Stimulated activated CD4-positive, alpha-beta T cell treated with anti-CD3 and anti-CD28 coated beads, Interleukin-1b, Interleukin-23, amount 100 ng/mL, for 1 hour (primary cell): ENCODE measurements at regions not wholly inside any gene's neighbourhood (a gene's known extent, or its start where the extent isn't known, plus 50 kb on each side); places are given as distances from the start of the nearest gene placed in this dataset.
"Not testable (repeated sequence)": the region's sequence is repeated elsewhere in the genome, so short reads cannot be mapped to it uniquely, and the experiment has no call there.

Source experiments
- DNase-seq, 2 donors: peaks; one replicate each; pipeline ENCODE4 v3.0.0-alpha.2; 2020; ENCODE audit warnings: low read depth in 2 of 2

DNA sequence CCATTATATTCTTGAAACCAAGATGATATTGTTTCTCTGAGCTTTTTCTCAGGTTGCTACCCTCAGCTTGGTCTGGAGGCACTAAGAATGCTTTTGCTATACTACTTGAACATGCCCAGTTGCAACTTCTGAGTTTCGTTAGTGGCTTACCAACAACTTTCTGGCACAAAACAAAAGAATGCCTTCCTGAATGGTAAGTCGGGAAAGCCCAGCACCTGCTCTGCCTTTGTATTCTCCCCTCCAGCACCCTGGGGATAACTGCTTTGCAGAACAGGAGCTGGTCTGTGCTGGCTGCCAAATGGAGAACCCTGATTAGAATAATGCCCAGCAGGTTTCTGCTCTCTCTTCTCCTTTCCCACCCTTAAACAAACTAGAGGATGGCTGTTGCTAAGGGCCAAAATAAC lies 149.3 kb downstream of the TGFB2 start:
- DNase-seq: no peak

DNA sequence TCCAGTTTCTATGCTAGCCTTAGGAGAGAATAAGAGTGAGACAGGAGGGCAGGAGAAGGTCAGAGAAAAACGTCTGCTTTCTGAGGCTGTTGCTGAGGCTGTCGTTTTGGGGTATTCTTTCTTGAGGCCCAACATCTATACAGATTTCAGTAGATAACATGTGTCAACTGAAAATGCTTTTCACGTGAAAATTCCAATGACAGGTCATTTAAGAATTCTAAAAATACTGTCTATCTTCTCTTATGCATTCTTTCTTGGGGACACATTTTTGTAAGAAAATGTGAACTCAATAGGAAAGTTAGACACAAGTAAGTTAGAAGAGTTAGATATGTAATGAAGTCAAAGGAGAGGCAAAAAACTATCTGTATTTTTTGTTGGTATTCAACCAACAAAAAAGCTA lies 150.8 kb downstream of the TGFB2 start:
- DNase-seq: no peak

DNA sequence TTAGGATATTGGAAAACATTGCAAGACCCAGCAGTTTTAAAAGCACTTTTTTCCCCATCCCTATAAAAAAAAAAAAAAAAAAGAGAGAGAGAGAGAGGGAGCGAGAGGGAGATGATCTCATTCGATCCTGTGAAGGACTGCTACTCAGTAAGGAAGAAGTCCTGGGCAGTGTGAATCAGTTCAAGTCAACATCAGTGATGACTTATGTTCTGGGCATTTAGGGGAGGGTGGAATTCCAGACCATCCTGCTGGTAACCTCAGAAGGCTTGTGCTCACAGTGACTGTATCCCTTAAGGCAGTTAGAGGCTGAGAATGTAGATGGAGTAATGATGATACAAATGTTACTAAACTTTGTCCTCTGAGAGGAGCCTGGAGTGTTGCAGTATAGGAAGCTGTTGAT lies 151.4 kb downstream of the TGFB2 start:
- DNase-seq: no peak

DNA sequence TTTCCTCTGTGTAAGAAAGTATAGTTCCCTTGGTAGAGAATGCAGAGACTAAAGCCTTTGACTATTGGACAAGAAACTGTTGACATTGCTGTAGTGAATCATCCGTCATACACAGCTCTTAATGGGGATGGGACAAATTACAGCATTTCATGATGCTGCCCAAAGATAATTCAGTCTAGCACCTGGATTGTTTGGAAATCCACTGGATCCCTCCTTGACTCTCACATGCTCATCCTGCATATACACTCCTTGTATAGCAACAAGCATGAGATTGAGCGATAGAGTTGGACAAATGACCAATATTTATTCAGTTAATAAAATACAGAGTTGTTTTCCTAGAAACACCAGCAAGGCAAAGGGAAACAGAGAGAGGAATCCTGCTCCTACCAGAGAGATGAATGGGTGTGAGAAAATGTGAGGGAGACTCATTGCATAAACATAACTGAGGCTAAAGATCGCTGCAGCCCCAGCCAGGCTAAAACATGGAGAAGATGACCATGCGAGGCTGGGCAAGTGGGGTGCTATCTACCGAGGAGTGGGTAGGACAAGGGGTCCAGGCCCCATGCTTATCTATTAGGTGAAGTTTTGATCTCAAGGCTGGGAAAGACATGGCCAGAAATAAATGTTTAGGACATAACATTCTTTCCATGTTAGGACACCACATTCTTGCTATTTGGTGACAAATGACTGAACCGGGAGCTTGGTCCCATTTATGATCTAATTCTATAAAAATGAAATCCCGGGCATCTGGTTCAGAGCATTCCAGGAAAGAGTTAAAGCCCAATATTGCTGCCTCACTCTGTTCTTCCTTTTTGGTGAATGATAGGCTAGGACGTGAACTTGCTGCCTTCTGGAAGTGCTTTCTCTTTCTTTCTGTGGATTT lies 153.2 kb downstream of the TGFB2 start:
- DNase-seq: no peak

DNA sequence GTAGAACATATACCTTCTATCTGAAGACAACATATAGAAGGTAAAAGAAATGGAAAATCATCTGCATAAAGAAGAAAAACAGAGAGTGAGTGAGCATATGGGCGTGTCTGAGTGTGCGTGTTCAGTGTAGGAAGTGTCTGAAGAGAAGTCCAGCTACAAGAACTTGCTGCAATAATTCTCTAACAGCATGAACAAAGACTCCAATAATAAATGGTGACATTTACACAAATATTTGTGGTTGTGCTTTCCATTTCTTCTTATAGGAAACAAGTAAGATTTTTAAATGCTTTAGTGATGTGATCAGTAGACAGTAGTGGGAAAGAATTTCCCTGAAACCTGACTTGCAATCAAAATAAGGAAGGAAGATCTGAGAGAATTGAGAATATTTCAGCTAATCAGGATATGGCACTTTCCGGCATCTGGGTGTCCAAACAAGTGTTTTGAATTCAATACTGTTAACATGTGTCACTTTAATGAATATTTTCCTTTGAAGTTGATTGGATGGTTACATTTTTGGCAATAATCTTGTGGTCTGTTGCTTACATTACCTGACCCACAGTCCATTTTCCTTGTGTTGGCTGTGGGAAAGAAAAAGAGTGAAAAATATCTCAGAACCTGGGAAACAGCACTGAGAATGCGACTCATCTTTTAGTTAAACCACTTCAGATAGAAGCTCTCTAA lies 154.0 kb downstream of the TGFB2 start:
- no peak for DNase-seq

DNA sequence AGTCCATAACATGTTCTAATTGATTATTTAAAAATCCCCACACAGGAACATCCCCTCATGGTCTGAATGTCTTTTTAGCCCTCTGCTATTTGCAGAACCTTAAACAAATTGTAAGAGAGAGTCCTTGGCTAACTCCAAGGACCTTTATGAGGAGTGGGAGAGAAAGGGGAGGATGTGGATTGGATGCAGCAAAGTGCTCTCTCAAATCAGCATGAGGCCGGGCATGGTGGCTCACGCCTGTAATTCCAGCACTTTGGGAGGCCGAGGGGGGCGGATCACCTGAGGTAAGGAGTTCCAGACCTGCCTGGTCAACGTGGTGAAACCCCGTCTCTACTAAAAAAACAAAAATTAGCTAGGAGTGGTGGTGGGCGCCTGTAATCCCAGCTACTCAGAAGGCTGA lies 154.8 kb downstream of the TGFB2 start:
- DNase-seq: no peak

DNA sequence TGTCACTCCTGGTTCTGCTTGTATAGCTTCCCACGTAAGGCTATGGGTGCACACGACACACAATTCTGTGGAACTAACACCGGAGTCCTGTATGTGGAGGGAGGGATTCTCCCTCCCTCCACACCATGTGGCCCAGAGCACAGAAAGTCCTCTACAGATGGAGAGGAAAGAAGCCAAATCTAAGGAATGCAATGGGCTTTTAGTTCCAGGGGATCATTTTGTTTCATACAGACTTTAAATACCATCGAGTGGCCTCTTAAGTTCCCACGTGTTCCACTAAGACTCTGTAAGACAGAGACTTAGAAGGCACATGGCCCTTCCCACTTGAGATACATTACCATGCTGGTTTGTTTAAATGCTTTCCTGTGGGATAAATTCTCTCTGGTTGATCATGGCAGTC lies 156.0 kb downstream of the TGFB2 start:
- DNase-seq: no peak

DNA sequence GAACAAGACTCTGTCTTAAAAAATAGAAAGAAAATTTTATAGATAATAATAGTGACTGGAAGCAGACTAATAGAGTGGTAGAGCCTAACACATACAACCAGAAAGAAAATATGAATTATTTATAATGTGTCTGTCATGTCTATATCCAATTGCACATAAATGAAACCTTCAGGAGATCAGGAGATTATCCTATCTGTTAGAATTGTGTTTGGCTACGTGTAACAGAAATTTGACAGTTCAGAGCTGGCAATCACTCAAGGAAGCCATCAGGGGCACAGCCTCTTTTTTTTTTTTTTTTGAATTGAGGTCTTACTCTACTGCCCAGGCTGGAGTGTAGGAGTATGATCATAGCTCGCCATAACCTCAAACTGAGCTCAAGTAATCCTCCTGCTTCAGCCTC lies 157.2 kb downstream of the TGFB2 start:
- no peak for DNase-seq

DNA sequence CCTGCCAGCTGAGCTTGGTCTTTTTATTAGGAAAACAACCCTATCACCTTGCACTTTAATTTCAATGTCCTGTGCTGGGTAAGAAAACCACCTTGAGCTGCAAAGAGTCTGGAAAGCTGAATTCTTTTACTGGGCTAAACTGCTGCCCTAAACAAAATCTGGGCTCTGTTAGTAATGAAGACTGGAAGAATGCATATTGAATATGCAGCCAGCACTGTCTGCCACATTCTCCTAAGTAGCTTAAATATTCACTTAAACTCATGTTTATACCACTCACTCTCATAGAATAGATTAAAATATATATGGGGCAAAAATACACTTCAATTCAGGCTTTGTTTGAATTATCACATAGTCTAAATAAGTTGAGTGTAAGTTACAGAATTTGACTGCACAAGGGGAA lies 158.0 kb downstream of the TGFB2 start:
- no peak for DNase-seq

DNA sequence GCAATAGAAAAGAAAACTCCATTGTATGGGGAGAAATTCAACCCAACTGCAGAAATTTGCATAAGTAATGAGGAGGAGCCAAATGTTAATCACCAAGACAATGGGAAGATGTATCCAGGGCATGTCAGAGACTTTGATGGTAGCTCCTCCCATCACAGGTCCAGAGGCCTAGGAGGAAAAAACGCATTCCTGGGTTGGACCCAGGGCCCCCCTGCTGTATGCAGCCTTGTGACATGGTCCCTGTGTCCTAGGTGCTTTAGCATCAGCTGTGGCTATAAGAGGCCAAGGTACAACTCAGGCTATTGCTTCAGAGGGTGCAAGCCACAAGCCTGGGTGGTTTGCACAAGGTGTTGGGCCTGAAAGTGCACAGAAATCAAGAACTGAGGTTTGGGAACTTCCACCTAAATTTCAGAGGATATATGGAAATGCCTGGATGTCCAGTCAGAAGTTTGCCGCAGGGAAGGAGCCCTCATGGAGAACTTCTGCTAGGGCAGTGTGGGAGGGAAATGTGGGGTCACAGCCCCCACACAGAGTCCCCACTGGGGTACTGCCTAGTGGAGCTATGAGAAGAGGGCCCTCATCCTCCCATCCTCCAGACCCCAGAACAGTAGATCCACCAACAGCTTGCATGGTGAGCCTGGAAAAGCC lies 162.3 kb downstream of the TGFB2 start:
- no peak for DNase-seq

DNA sequence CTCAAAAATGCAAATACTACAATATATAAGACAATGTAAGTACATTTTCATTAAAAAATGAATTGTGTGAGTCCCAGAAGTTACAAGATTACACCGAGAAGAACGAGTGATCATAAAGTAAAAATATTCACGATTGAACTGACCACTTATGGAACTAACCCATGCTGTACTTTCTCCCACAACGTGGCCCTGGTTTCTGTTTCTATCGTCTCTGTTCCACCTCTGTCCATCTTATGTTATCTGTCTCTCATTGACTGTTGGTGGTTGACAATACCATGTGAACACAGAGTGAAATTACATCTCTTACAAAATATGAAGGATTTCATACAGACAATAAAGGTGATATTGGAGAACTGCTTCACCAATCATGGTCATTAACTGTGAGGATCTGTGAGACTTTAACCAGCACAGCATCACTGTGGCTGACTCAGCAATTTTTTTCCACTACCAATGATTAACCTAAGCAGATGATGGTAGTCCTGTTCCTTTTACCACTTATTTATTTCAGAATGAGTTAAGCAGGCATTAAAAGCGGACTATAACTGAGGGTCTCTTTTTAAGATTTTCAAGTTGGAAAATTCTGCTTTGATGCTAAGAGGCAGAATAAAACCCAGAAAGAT lies 165.1 kb downstream of the TGFB2 start:
- DNase-seq: no peak

DNA sequence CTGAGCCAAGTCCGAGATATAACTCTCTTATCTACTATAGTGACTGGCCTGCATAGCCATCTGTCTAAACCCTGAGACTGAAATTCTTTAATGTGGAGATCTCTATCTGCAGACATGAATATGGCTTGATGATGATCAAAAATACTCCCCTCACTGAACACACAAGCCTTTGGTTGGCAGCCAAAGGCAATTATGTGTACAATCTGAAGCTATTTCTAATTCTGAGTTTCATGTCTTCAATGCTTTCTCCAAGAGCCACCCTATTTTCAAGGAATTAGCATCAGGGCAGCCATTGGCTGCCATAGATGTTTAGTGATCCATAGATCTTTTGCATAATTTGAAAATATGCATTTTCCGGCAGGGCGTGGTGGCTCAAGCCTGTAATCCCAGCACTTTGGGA lies 168.2 kb downstream of the TGFB2 start:
- no peak for DNase-seq

DNA sequence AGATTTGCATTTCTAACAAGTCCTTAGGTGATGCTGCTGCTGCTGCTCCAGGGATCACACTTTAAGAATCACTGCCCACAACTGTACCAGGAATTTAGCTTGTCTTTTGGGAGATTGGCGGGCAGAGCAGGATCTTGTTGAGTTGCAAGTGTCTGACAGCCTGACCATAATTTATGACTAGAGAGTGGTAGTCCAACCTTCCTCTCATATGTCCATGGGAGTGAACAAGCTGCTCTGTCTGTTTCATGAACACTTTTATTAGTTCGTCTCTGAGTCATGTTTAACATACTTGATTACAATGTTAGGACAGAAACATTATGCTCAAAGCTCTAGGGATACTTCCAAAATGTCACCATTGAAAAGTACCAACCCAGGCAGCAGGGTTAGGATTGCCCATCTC lies 169.6 kb downstream of the TGFB2 start:
- DNase-seq: no peak

DNA sequence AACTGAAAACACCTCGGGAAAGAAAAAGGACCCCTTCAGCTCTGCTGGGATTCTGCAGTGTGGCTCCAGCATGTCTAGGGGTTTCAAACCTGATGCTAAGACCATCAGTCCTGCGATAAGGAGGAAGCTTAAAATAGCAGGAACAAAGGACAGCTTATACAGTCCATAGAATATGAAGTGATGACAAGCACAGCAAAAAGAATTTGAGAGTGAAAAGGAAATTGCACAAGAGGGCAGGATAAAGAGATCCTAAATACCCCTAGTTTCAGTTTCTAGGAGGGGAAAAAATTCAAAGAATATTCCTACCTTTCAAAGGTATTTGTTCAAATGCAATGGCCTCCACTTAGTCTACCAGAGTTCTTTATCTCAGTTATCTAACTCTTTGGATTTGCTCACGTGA lies 171.4 kb downstream of the TGFB2 start:
- no peak for DNase-seq

DNA sequence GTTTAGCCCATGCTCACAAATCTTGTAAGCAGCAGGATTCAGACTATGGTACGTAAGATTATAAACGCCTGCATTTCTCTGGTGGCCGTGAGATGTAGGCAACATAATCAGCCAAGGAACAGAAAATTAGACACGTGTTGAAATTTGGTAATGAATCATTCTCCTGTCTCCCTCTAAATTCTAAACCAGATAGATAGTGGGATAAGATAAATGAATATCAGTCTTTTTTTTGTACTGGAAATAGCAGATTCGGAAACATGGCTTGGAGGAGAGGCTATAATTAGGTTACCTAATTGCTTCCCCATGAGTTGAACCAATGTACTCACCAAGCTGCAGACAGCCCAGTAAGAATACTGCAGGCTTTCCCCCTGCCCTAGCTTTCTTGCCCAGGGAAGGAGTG lies 172.3 kb downstream of the TGFB2 start:
- DNase-seq: no peak

DNA sequence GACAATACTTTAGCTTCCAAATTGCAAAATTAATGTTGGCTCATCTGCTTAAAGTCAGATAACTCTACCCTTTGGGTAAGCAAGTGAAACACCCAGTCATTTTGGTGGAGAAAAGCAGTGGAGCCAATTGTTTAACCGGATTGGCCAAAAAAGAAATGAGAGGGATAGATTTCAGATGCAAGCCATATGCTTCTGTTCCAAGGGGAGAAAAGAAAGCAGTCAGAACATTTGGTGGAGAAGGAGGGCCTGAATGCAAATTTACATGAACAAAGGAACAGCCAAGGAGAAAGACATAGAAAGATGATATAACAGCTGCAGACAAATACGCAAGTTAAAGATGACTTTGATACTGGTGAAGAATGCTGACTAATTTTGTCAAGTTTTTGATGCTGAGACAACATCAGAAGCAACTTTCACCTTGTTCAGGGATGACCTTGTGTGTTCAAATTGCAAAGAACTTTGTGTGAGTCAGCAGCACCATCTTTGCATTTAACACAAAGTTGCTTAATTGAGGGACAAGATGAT lies 173.1 kb downstream of the TGFB2 start:
- no peak for DNase-seq

DNA sequence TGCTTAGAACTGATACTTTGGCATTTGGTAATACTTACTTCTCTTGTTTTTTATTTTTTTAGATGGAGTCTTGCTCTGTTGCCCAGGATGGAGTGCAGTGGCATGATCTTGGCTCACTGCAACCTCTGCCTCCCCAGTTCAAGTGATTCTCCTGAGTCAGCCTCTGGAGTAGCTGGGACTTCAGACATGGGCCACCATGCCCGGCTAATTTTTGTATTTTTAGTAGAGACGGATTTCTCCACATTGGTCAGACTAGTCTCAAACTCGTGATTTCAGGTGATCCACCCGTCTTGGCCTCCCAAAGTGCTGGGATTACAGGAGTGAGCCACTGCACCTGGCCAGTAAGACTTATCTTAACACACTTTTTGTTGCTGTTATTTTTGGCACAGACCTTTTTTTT lies 175.5 kb downstream of the TGFB2 start:
- not testable (repeated sequence) for DNase-seq

DNA sequence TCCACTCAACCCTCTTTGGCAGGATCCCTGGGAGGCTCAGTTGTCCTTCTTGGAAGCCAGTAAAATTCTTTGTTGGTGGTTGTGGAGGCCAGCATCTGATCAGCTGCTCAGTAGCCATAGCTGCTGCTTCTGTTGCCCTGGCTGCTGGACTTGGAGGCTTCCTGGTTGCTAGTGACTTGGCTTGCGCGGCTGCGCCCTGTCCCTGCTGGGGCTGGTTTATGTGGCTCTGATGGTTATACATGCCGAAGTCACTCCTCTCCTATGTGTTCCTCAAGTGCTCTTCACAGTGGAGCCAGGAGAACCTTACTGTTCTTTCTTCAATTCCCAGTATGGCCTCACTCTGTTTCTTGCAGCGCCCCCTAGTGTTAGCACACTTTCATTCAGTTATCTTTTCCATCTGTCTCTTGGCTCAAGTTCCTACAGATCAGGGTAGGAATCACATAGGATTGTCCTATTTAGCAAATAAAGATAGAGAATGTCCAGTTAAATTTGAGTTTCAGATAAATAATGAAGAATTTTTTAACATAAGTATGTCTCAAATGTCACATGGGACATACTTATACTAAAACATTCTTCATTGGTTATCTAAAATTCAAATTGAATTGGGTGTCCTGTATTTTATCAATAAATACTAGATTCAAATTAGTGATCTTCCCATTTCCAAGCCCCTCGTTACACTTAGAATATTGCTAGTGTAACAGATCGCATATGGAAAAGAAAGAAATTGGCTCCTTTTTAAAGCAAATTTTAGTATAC lies 176.5 kb downstream of the TGFB2 start:
- DNase-seq: peak in 1 of 2 donors; percentile 2

DNA sequence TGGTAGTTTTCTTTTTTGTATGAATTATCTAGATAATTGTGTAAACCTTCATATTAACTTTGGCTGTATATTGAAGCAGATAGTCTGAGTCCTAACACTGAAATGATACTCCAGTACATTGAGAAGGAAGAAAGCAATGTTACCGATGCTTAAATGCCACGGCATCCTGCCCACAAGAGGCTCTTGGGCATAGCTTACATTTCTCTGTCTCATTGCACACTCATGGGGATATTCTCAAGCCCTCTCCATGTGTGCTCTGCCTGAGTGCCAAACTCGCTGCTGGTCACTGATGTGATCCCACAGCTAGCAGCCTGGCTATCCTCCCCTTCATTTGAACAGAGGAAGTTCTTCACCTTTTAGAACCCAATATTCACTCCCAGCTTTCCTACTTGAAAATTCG lies 179.4 kb downstream of the TGFB2 start:
- no peak for DNase-seq

DNA sequence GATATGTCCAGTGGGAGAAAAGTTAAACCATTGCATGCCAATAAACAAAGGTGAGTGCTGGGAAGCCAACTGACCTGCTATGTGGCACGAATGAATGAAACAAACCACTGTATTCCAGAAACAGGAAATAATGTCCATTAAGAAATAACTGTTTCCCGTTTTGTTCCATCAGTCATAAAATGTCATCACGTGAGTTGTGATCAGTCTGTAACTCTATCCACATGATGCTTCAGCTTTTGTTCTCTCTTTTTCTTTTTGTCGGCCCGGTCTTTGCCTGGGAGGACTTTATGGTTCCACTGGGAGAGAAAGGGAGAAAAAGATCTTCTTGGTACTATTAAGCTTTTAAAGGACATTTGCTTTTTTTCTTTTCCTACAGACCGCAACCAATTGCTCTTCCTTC lies 179.9 kb downstream of the TGFB2 start:
- DNase-seq: no peak

DNA sequence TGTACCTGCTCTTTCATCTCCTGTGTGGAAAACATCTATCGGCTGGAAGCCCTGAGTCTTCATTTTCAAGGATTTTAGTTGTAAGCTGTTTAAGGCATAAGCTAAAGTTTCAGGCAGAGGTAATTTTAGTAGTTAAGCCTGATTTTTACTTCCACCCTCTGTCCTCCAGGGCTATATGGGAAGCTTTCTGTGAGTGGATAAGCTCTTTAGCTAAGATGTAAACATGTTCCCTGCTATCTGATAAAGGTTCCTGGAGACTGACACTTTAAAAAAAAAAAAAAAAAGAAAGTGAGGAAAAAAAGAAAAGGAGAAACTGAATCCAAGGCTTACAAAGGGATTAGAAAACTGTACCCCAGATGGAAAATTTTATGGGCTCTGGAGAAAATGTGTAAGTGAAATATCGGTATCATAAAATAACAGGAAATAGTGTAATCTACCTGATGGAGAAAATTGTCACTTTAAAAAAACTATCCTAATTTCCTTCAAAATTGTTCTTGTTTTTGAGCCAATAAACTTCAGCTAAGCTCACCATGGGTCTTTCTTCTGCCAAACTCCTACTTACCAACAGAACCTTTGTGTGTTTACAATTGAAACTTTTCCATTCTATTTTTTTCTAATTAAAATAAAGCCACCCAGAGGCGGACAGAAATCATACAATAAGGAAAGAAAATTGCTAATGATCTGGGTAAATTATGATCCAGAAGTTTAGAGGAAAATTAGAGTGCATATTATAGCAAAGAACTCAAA lies 180.5 kb downstream of the TGFB2 start:
- DNase-seq: no peak
